Ovary (tissue), 3 donors: ENCODE measurements at regions not wholly inside any gene's neighbourhood (a gene's known extent, or its start where the extent isn't known, plus 50 kb on each side); places are given as distances from the start of the nearest gene placed in this dataset.

Source experiments
- CTCF ChIP-seq, 3 donors: fragments of 450-650 bp in 2 of 3; fragments of 200-600 bp in 1 of 3; IDR thresholded peaks; one replicate each; pipeline versions ENCODE4 v1.5.1 to v1.8.0; 2016 to 2022; ENCODE audit warnings: antibody characterized with exemption in 3 of 3, mild to moderate bottlenecking in 1 of 3
- POLR2A ChIP-seq: fragments of 450-650 bp; IDR thresholded peaks from one replicate; pipeline ENCODE4 v1.6.1; 2017; ENCODE audit warnings: antibody characterized with exemption, mild to moderate bottlenecking, moderate library complexity
- donor health status: DM: no; HTN: no; CAD: no.

GRCh38 chr7:153628406-153628805 is 423.8 kb upstream of the DPP6 start:
- TF ChIP-seq CTCF (IDR thresholded peaks at IDR 0.05) = no peak
- no peak for TF ChIP-seq POLR2A
